Eye (tissue), 1 donor: ENCODE measurements at regions not wholly inside any gene's neighbourhood (a gene's known extent, or its start where the extent isn't known, plus 50 kb on each side); places are given as distances from the start of the nearest gene placed in this dataset.

Source experiments
- DNase-seq: peaks from one replicate; pipeline ENCODE4 v3.0.0-alpha.2; 2015

GRCh38 chr4:100130964-100131363, 59.3 kb downstream of the DDIT4L start:
- no peak for DNase-seq

GRCh38 chr4:100130491-100130890, 59.8 kb downstream of the DDIT4L start:
- DNase-seq: no peak

GRCh38 chr4:100129774-100130173, 60.5 kb downstream of the DDIT4L start:
- DNase-seq: no peak

- no peak for DNase-seq
Measured at GRCh38 chr4:100128338-100128737, 61.9 kb downstream of the DDIT4L start.

- DNase-seq: no peak
Measured at GRCh38 chr4:100124715-100125114, 65.6 kb downstream of the DDIT4L start.

- DNase-seq: no peak
Measured at GRCh38 chr4:100118181-100118580, 72.1 kb downstream of the DDIT4L start.

- no peak for DNase-seq
Measured at GRCh38 chr4:100117750-100118149, 72.5 kb downstream of the DDIT4L start.

GRCh38 chr4:100114909-100115308, 75.4 kb downstream of the DDIT4L start:
- DNase-seq: no peak

- DNase-seq: no peak
Measured at GRCh38 chr4:100113732-100114131, 76.5 kb downstream of the DDIT4L start.

- no peak for DNase-seq
Measured at GRCh38 chr4:100113096-100113495, 77.2 kb downstream of the DDIT4L start.

- DNase-seq: no peak
Measured at GRCh38 chr4:100109921-100110320, 80.3 kb downstream of the DDIT4L start.

GRCh38 chr4:100108869-100109268, 81.4 kb downstream of the DDIT4L start:
- no peak for DNase-seq

- no peak for DNase-seq
Measured at GRCh38 chr4:100106982-100107381, 83.3 kb downstream of the DDIT4L start.

GRCh38 chr4:100103671-100104070, 86.6 kb downstream of the DDIT4L start:
- DNase-seq: no peak

- no peak for DNase-seq
Measured at GRCh38 chr4:100100985-100101384, 89.3 kb downstream of the DDIT4L start.

GRCh38 chr4:100099746-100100145, 90.5 kb downstream of the DDIT4L start:
- no peak for DNase-seq

- DNase-seq: no peak
Measured at GRCh38 chr4:100098681-100099080, 91.6 kb downstream of the DDIT4L start.

GRCh38 chr4:100098011-100098545, 92.2 kb downstream of the DDIT4L start:
- DNase-seq: no peak

- peak; percentile 75 for DNase-seq
Measured at GRCh38 chr4:100095729-100096595, 94.3 kb downstream of the DDIT4L start.

GRCh38 chr4:100093091-100093866, 97.0 kb downstream of the DDIT4L start:
- DNase-seq: peak; percentile 92

- no peak for DNase-seq
Measured at GRCh38 chr4:100087743-100088142, 102.5 kb downstream of the DDIT4L start.

- no peak for DNase-seq
Measured at GRCh38 chr4:100086766-100087431, 103.4 kb downstream of the DDIT4L start.

GRCh38 chr4:100084892-100085291, 105.4 kb downstream of the DDIT4L start:
- DNase-seq: no peak
